ENCODE measurements at regions not wholly inside any gene's neighbourhood (a gene's known extent, or its start where the extent isn't known, plus 50 kb on each side); places are given as distances from the start of the nearest gene placed in this dataset.

GRCh38 chr5:82749461-82749820 lies 327.8 kb downstream of the TMEM167A start:
- no peak overlapping the region for H3K4me3 ChIP-seq (ENCODE audit: low read depth, low read length)
- no peak for TF ChIP-seq CTCF (IDR thresholded peaks at IDR 0.05; ENCODE audit: borderline replicate concordance, insufficient read depth, low read depth, low read length)

- H3K4me3 ChIP-seq (ENCODE audit: low read depth, low read length): no peak overlapping the region
- no peak for TF ChIP-seq CTCF (IDR thresholded peaks at IDR 0.05; ENCODE audit: borderline replicate concordance, insufficient read depth, low read depth, low read length)
Observed at GRCh38 chr5:82748688-82749460, 328.3 kb downstream of the TMEM167A start.

GRCh38 chr5:82747986-82748385 lies 329.2 kb downstream of the TMEM167A start:
- no peak for TF ChIP-seq CTCF (IDR thresholded peaks at IDR 0.05; ENCODE audit: borderline replicate concordance, insufficient read depth, low read depth, low read length)

GRCh38 chr5:82745016-82745415 lies 332.2 kb downstream of the TMEM167A start:
- no peak for TF ChIP-seq CTCF (IDR thresholded peaks at IDR 0.05; ENCODE audit: borderline replicate concordance, insufficient read depth, low read depth, low read length)
- H3K4me3 ChIP-seq (ENCODE audit: low read depth, low read length): no peak overlapping the region

More at GRCh38 chr5:82747986-82748385, 329.2 kb downstream of the TMEM167A start:
- no peak overlapping the region for H3K4me3 ChIP-seq (ENCODE audit: low read depth, low read length)

GRCh38 chr5:82738681-82739269 lies 338.4 kb downstream of the TMEM167A start:
- no peak overlapping the region for H3K4me3 ChIP-seq (ENCODE audit: low read depth, low read length)
- TF ChIP-seq CTCF (IDR thresholded peaks at IDR 0.05; ENCODE audit: borderline replicate concordance, insufficient read depth, low read depth, low read length): no peak

- TF ChIP-seq CTCF (IDR thresholded peaks at IDR 0.05; ENCODE audit: borderline replicate concordance, insufficient read depth, low read depth, low read length): no peak
- H3K4me3 ChIP-seq (ENCODE audit: low read depth, low read length): no peak overlapping the region
Observed at GRCh38 chr5:82735160-82735789, 341.9 kb downstream of the TMEM167A start.

Measured in GM12875 (cell line).